Spleen (tissue), 11 donors: ENCODE measurements at regions not wholly inside any gene's neighbourhood (a gene's known extent, or its start where the extent isn't known, plus 50 kb on each side); places are given as distances from the start of the nearest gene placed in this dataset.
"Not testable (repeated sequence)": the region's sequence is repeated elsewhere in the genome, so short reads cannot be mapped to it uniquely, and the experiment has no call there.

Experiments used
- DNase-seq: peaks from one replicate; pipeline ENCODE4 v3.0.0-alpha.2; 2020
- H3K27ac ChIP-seq, 8 donors: fragments of 200-600 bp; sonication (generic) in 7 of 8; 1 replicate in 4 of 8; 2 replicates in 4 of 8; pipeline versions ENCODE4 v1.5.0 to v1.8.0; 2016 to 2021; ENCODE audit warnings: inconsistent platforms in 4 of 8, mild to moderate bottlenecking in 4 of 8, moderate library complexity in 1 of 8
- H3K27me3 ChIP-seq, 7 donors: fragments of 200-600 bp; sonication (generic) in 6 of 7; replicated peaks in 1 of 7; 1 replicate in 4 of 7; 2 replicates in 3 of 7; pipeline versions ENCODE4 v1.5.0 to v1.8.0; 2016 to 2021; ENCODE audit warnings: inconsistent platforms in 3 of 7, mild to moderate bottlenecking in 1 of 7
- H3K36me3 ChIP-seq, 6 donors: fragments of 200-600 bp; sonication (generic) in 5 of 6; 1 replicate in 4 of 6; 2 replicates in 2 of 6; pipeline versions ENCODE4 v1.5.0 to v1.8.0; 2016 to 2021; ENCODE audit warnings: inconsistent platforms in 2 of 6
- H3K4me1 ChIP-seq, 6 donors: fragments of 200-600 bp; sonication (generic) in 5 of 6; 1 replicate in 3 of 6; 2 replicates in 3 of 6; pipeline versions ENCODE4 v1.5.0 to v1.8.0; 2016 to 2021; ENCODE audit warnings: inconsistent platforms in 3 of 6
- H3K4me3 ChIP-seq, 8 donors: fragments of 200-600 bp; sonication (generic) in 7 of 8; 1 replicate in 4 of 8; 2 replicates in 4 of 8; pipeline versions ENCODE4 v1.5.0 to v1.8.0; 2016 to 2021; ENCODE audit warnings: inconsistent platforms in 4 of 8, mild to moderate bottlenecking in 4 of 8, moderate library complexity in 2 of 8
- H3K9me3 ChIP-seq, 8 donors: fragments of 200-600 bp; sonication (generic) in 7 of 8; 1 replicate in 4 of 8; 2 replicates in 4 of 8; pipeline versions ENCODE4 v1.5.0 to v1.8.0; 2016 to 2021; ENCODE audit warnings: inconsistent platforms in 4 of 8
- CTCF ChIP-seq, 11 experiments: fragments of 200-600 bp in 7 of 11; fragments of 450-650 bp in 4 of 11; sonication (generic) in 4 of 11; IDR thresholded peaks in 8 of 11; conservative IDR thresholded peaks in 3 of 11; 1 replicate in 7 of 11; 2 replicates in 4 of 11; pipeline versions ENCODE4 v1.4.0 to v1.8.0; 2016 to 2021; ENCODE audit warnings: antibody characterized with exemption in 11 of 11, inconsistent platforms in 4 of 11, mild to moderate bottlenecking in 1 of 11
- POLR2A ChIP-seq, 3 donors: fragments of 450-650 bp; IDR thresholded peaks; one replicate each; pipeline ENCODE4 v1.5.1; 2017; ENCODE audit warnings: antibody characterized with exemption in 3 of 3, mild to moderate bottlenecking in 1 of 3
- POLR2AphosphoS5 ChIP-seq, 3 donors: sonication (generic); formaldehyde crosslinking; IDR thresholded peaks; one replicate each; pipeline ENCODE4 v1.5.1; 2017; ENCODE audit warnings: antibody characterized with exemption in 3 of 3
- WGBS, 5 donors: extraction: QIAGEN DNeasy Blood & Tissue Kit in 3 of 5; methylation state at CpG; one replicate each; pipeline versions ENCODE4 v1.1.5 to v1.1.7; 2013 to 2018; 5-methylcytosine and 5-hydroxymethylcytosine counted together
- intact Hi-C: fragments of 100-400 bp; cut with DNase I; formaldehyde crosslinking; loops from one replicate; pipeline ENCODE4 v1.15.0; 2023; ENCODE audit warnings: low total_unique reads
- donor health status: healthy with polysubstance abuse.
- donor health status: DM: no; HTN: no; CAD: no; lungs with moderate emphysema.
- donor health status: DM: no; HTN: no; CAD: no.
- donor health status: Bipolar disorder and iron deficiency.
- donor health status: healthy.
- donor health status: DM: no; HTN: no; CAD: no.
- donor health status: DM: yes; HTN: yes; CAD: no.

- no peak for DNase-seq
These were observed 89.8 kb downstream of the KATNIP start for GRCh38 chr16:27639561-27640276.

GRCh38 chr16:27640277-27640600 lies 90.3 kb downstream of the KATNIP start:
- peaks cover 0 to 6% (median 0%) of the 10 kb centered on the region in 8 donors for H3K9me3 ChIP-seq
- no peak for DNase-seq
- peaks cover 0 to 5% (median 0%) of the 10 kb centered on the region in 6 donors for H3K4me1 ChIP-seq
- no peaks in the 10 kb centered on the region for H3K27me3 ChIP-seq
- intact Hi-C loops = no loop called here
- WGBS, 5 donors = 82 to 93% (median 86%) methylated on average over 3 to 6 of the region's 6 CpGs
- TF ChIP-seq POLR2AphosphoS5 (IDR thresholded peaks at IDR 0.05) = no peak
- no peak for TF ChIP-seq CTCF (IDR thresholded peaks at IDR 0.05 in 8 of 11, conservative IDR thresholded peaks at IDR 0.05 in 3 of 11)
- no peak for TF ChIP-seq POLR2A (IDR thresholded peaks at IDR 0.05)
- peaks cover 0 to 79% (median 0%) of the 10 kb centered on the region in 6 donors for H3K36me3 ChIP-seq
- H3K27ac ChIP-seq = no peak overlapping the region
- no peak overlapping the region for H3K4me3 ChIP-seq

More at GRCh38 chr16:27639561-27640276, 89.8 kb downstream of the KATNIP start:
- Histone ChIP-seq H3K27me3 (no peaks in the 10 kb centered on the region), H3K36me3 (peaks cover 0 to 79% (median 0%) of the 10 kb centered on the region in 6 donors), H3K9me3 (peaks cover 0 to 6% (median 0%) of the 10 kb centered on the region in 8 donors), H3K4me1 (peaks cover 0 to 5% (median 0%) of the 10 kb centered on the region in 6 donors), H3K4me3 (no peak overlapping the region), H3K27ac (no peak overlapping the region)
- intact Hi-C loops = no loop called here
- 50 to 60% (median 53%) methylated on average over 7 of the region's 7 CpGs for WGBS, 5 donors
- TF ChIP-seq CTCF (IDR thresholded peaks at IDR 0.05 in 8 of 11, conservative IDR thresholded peaks at IDR 0.05 in 3 of 11) = peak in 7 of 11 experiments; percentile 27 to 50 (median 36)
- TF ChIP-seq POLR2AphosphoS5 (IDR thresholded peaks at IDR 0.05) = no peak
- no peak for TF ChIP-seq POLR2A (IDR thresholded peaks at IDR 0.05)

- H3K4me1 ChIP-seq = peaks cover 0 to 5% (median 0%) of the 10 kb centered on the region in 6 donors
- H3K9me3 ChIP-seq = peaks cover 0 to 6% (median 0%) of the 10 kb centered on the region in 8 donors
- 92 to 94% (median 94%) methylated on average over 9 of the region's 9 CpGs for WGBS, 5 donors
- DNase-seq = no peak
- intact Hi-C loops = no loop called here
- no peak overlapping the region for H3K4me3 ChIP-seq
- no peak overlapping the region for H3K27ac ChIP-seq
- TF ChIP-seq POLR2A (IDR thresholded peaks at IDR 0.05) (no peak), CTCF (IDR thresholded peaks at IDR 0.05 in 8 of 11, conservative IDR thresholded peaks at IDR 0.05 in 3 of 11) (no peak), POLR2AphosphoS5 (IDR thresholded peaks at IDR 0.05) (no peak)
- H3K36me3 ChIP-seq = peaks cover 0 to 70% (median 0%) of the 10 kb centered on the region in 6 donors
- no peaks in the 10 kb centered on the region for H3K27me3 ChIP-seq
These were observed 91.3 kb downstream of the KATNIP start for GRCh38 chr16:27641260-27641659.

- H3K36me3 ChIP-seq = peaks cover 0 to 68% (median 0%) of the 10 kb centered on the region in 6 donors
- WGBS, 5 donors = 94 to 99% (median 96%) methylated on average over 10 of the region's 10 CpGs
- H3K9me3 ChIP-seq, DNase-seq, intact Hi-C loops, H3K4me3 ChIP-seq, H3K27me3 ChIP-seq, H3K27ac ChIP-seq, H3K4me1 ChIP-seq: not testable (repeated sequence)
These were observed 91.9 kb downstream of the KATNIP start for GRCh38 chr16:27641734-27642415.
